Right lobe of liver (tissue), 6 donors: ENCODE measurements at regions not wholly inside any gene's neighbourhood (a gene's known extent, or its start where the extent isn't known, plus 50 kb on each side); places are given as distances from the start of the nearest gene placed in this dataset.

Experiments used
- ATAC-seq, 4 donors: fragments of 200-7000 bp; cut with Tn5 transposase; one replicate each; pipeline ENCODE4 v1.9.1; 2020; ENCODE audit warnings: mild to moderate bottlenecking in 4 of 4, moderate library complexity in 4 of 4
- DNase-seq, 3 donors: peaks; one replicate each; pipeline ENCODE4 v3.0.0-alpha.2; 2020
- H3K27ac ChIP-seq, 3 donors: fragments of 200-600 bp; one replicate each; pipeline ENCODE4 v1.8.0; 2022
- H3K27me3 ChIP-seq, 2 donors: fragments of 200-600 bp; one replicate each; pipeline ENCODE4 v1.8.0; 2022
- H3K36me3 ChIP-seq, 4 donors: fragments of 200-600 bp; sonication (generic) in 1 of 4; one replicate each; pipeline versions ENCODE4 v1.5.1 to v1.8.0; 2017 to 2022; ENCODE audit warnings: control low read depth in 1 of 4
- H3K4me1 ChIP-seq, 4 donors: fragments of 200-600 bp; sonication (generic) in 1 of 4; one replicate each; pipeline versions ENCODE4 v1.5.1 to v1.8.0; 2017 to 2022; ENCODE audit warnings: control low read depth in 1 of 4
- H3K4me3 ChIP-seq, 3 donors: fragments of 200-600 bp; one replicate each; pipeline ENCODE4 v1.8.0; 2022
- H3K9me3 ChIP-seq, 4 donors: fragments of 200-600 bp; sonication (generic) in 1 of 4; one replicate each; pipeline versions ENCODE4 v1.5.1 to v1.8.0; 2017 to 2022; ENCODE audit warnings: control low read depth in 1 of 4
- POLR2A ChIP-seq: fragments of 450-650 bp; IDR thresholded peaks from one replicate; pipeline ENCODE4 v1.6.1; 2017; ENCODE audit warnings: antibody characterized with exemption, mild to moderate bottlenecking
- WGBS: methylation state at CpG from one replicate; pipeline ENCODE4 v1.1.6; 2018; ENCODE audit warnings: low coverage, low lambda C conversion rate; ENCODE audit not compliant: insufficient coverage; ENCODE audit errors: missing lambda C conversion rate; 5-methylcytosine and 5-hydroxymethylcytosine counted together
- intact Hi-C, 2 donors: fragments of 100-400 bp; cut with DNase I; formaldehyde crosslinking; loops; one replicate each; pipeline versions ENCODE4 v1.11.2 to v1.14.1; 2022
- TF ChIP-seq, protein P1 (sequence below), 4 donors: fragments of 200-600 bp in 3 of 4; fragments of 450-650 bp in 1 of 4; IDR thresholded peaks; one replicate each; pipeline versions ENCODE4 v1.5.1 to v1.8.0; 2016 to 2022; ENCODE audit warnings: antibody characterized with exemption in 4 of 4, mild to moderate bottlenecking in 2 of 4
- donor health status: DM: no; HTN: yes; CAD: no.
- donor health status: DM: no; HTN: no; CAD: no.
- donor health status: DM: no; HTN: no; CAD: no.
- donor health status: DM: no; HTN: yes; CAD: no.
- donor health status: DM: no; HTN: yes; CAD: no.

DNA sequence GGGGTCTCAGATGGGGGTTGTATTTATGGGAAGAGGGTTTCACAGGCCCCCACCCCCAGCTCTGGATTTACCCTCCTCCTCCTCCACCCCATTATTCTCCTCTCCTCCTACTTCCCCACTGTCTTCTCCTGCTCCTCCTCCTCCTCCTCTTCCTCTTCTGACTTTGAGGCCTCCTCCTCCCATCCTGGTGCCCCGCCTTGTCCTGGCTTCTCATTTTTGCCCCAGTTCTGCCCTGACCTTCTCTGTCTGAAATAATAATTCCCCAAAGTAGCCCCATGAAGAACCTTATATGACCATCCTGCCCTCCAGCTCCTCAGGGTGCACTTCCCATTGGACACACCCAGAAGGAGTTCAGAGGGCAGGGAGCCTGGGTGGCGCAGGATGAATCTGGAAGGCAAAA, 351.4 kb upstream of the GATB start:
- DNase-seq (no peak), ATAC-seq (peak in 1 of 4 donors; percentile 19)
- no peaks in the 10 kb centered on the region for H3K27me3 ChIP-seq
- 92% methylated on average over 2 of the region's 2 CpGs for WGBS
- H3K4me3 ChIP-seq = no peak overlapping the region
- H3K4me1 ChIP-seq = no peaks in the 10 kb centered on the region
- intact Hi-C loops = no loop called here
- H3K36me3 ChIP-seq = no peaks in the 10 kb centered on the region
- no peak overlapping the region for H3K27ac ChIP-seq
- no peaks in the 10 kb centered on the region for H3K9me3 ChIP-seq
- TF ChIP-seq, protein P1, sequence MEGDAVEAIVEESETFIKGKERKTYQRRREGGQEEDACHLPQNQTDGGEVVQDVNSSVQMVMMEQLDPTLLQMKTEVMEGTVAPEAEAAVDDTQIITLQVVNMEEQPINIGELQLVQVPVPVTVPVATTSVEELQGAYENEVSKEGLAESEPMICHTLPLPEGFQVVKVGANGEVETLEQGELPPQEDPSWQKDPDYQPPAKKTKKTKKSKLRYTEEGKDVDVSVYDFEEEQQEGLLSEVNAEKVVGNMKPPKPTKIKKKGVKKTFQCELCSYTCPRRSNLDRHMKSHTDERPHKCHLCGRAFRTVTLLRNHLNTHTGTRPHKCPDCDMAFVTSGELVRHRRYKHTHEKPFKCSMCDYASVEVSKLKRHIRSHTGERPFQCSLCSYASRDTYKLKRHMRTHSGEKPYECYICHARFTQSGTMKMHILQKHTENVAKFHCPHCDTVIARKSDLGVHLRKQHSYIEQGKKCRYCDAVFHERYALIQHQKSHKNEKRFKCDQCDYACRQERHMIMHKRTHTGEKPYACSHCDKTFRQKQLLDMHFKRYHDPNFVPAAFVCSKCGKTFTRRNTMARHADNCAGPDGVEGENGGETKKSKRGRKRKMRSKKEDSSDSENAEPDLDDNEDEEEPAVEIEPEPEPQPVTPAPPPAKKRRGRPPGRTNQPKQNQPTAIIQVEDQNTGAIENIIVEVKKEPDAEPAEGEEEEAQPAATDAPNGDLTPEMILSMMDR (IDR thresholded peaks at IDR 0.05) = no peak
- TF ChIP-seq POLR2A = no peak

DNA sequence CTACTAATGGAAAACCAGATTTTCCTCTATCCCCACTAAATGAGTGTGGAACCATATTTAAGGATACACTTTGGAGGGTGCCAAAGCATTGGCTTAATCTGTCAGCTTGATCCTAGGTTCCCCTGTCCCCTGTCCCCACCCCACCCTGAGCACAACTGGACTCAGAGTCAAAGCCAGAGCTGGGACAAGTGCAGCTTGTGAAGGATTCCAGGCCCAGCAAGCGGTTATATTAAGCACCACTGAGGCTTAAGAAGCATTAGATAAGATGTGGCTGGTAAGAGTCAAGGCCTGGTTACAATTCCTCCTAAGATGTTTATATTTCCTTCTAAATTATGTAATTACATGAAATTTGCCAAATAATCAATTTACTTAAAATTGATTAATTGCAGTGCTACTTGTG, 350.0 kb upstream of the GATB start:
- no peaks in the 10 kb centered on the region for H3K4me1 ChIP-seq
- H3K27ac ChIP-seq = no peak overlapping the region
- H3K27me3 ChIP-seq = no peaks in the 10 kb centered on the region
- TF ChIP-seq, protein P1 (IDR thresholded peaks at IDR 0.05) = no peak
- no peak for TF ChIP-seq POLR2A
- H3K9me3 ChIP-seq = no peaks in the 10 kb centered on the region
- H3K4me3 ChIP-seq = no peak overlapping the region
- WGBS = 57% methylated on average over 1 of the region's 1 CpG
- H3K36me3 ChIP-seq = no peaks in the 10 kb centered on the region
- DNase-seq = no peak
- intact Hi-C loops = no loop called here
- ATAC-seq = no peak

DNA sequence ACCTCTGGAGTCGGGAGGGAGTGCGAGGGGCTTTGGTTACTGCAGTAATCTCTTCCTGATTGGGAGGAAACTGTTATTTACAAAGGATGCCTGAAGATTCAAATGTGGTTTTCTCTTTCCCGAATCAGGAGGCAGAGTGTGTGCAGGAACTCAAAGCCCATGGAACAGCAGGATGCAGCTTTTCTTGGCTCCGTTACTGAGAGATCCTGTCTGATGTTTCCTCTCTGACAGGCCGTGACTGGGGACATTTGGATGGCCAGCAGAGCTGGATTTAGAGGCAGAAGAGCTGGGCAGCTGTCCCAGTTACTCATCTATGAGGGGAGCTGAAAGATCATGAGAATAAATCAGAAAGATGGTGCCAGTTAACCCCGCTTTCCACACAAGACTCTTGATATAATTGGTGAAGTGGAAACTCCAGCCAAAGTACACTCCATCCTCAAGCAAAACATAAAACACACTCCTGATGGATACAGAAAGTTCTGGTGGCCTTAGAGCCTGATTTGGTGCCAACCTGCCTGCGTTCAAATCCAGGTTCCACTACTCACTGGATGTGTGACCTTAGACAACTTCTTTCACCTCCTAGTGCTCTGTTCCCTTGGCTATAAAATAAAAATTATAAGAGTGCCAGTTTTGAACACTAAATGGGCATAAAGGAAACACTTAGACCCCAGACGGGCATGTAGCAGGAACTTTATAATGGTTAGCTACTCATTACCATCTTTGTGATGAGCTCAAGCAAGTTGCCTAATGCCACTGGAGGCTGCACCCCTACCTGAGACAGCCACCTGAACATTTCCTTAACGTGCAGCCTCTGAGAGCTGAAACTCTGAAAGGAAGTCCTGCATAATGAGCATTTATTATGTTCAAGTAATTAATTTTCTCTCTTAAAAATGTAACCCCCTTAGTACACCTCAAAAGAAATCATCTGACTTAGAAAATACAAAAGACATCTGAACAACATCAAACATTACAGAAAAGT, 349.0 kb upstream of the GATB start:
- intact Hi-C loops = no loop called here
- no peaks in the 10 kb centered on the region for H3K36me3 ChIP-seq
- H3K9me3 ChIP-seq = no peaks in the 10 kb centered on the region
- H3K4me1 ChIP-seq = no peaks in the 10 kb centered on the region
- 33% methylated on average over 9 of the region's 9 CpGs for WGBS
- no peak for TF ChIP-seq POLR2A
- TF ChIP-seq, protein P1 (IDR thresholded peaks at IDR 0.05) = no peak
- ATAC-seq (peak; percentile 51 to 76 (median 62)), DNase-seq (no peak)
- no peaks in the 10 kb centered on the region for H3K27me3 ChIP-seq
- H3K27ac ChIP-seq = no peak overlapping the region
- no peak overlapping the region for H3K4me3 ChIP-seq

DNA sequence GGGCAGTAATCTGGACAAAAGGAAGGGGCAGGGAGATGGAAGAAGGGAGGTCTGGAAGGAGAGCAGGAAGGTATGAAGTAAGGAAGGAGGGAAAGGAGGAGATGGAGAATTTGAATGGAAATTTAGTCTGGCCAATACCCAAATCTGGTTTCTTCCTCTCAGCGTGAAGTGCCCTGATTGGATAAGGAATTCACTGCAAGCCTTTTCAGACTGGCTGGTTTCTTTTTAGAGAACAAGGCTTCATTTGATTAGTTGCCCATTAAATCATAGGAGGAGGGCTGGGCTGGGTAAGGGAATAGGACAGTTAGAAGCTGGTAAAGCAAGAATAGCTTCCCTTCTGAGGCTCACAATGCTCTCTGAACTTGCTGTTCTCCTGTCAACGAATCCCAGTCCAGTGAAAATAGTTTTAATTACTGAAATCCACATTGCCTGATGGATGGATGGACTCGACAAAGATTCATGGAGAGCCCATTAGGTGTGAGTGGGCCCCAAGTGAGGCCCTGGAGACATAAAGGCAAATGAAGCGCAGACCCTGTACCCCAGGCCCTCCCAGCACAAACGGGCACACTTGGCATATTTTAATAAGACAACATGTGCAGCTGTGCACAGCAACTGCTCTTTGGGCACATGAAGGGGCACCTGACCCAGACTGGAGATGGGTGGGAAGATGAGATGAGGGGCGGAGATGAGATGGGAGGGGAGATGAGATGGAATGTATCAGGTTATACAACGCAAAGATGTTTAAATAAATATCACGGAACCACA, 347.1 kb upstream of the GATB start:
- Histone ChIP-seq H3K36me3 (no peaks in the 10 kb centered on the region), H3K27ac (no peak overlapping the region), H3K27me3 (no peaks in the 10 kb centered on the region), H3K4me1 (no peaks in the 10 kb centered on the region), H3K9me3 (no peaks in the 10 kb centered on the region), H3K4me3 (no peak overlapping the region)
- TF ChIP-seq, protein P1 (IDR thresholded peaks at IDR 0.05) = no peak
- TF ChIP-seq POLR2A = no peak
- ATAC-seq = no peak
- WGBS = 62% methylated on average over 8 of the region's 8 CpGs
- intact Hi-C loops = no loop called here
- DNase-seq = no peak
